Suppressor macrophage (primary cell): ENCODE measurements at regions not wholly inside any gene's neighbourhood (a gene's known extent, or its start where the extent isn't known, plus 50 kb on each side); places are given as distances from the start of the nearest gene placed in this dataset.
"Not testable (repeated sequence)": the region's sequence is repeated elsewhere in the genome, so short reads cannot be mapped to it uniquely, and the experiment has no call there.

Experiments used
- DNase-seq, 4 experiments: peaks; one replicate each; pipeline ENCODE4 v3.0.0-alpha.2; 2020 to 2022

DNA sequence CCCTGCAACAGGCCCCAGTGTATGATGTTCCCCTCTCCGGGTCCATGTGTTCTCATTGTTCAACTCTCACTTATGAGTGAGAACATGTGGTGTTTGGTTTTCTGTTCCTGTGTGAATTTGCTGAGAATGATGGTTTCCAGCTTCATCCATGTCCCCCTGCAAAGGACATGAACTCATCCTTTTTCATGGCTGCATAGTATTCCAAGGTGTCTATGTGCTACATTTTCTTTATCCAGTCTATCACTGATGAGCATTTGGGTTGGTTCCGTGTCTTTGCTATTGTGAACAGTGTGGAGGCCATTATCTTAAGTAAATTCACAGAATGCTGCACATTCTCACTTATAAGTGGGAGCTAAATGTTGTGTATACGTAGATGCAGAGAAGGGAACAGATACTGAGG lies 205.3 kb downstream of the SHOX start:
- DNase-seq, result not testable (repeated sequence)

DNA sequence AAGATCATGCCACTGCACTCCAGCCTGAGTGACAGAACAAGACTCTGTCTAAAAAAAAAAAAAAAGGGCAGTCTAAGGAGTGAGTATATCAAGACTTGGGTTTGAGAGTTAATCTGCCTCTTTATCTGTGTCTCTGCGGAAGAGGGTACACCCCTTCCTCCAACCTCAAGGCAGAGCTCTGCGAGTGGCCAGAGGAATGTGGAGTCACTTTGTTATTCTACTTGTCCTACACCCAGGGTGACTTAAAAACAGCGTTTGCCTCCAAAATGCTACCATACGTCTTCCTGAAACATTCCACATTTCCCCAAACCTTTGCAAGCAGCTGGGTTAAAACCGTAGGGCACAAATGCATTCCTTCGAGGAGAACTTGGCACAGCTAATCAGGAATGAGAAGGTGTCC lies 199.9 kb downstream of the SHOX start:
- no peak for DNase-seq

- no peak for DNase-seq
Measured at GRCh38 chrX:829145-829544, 198.6 kb downstream of the SHOX start.

DNA sequence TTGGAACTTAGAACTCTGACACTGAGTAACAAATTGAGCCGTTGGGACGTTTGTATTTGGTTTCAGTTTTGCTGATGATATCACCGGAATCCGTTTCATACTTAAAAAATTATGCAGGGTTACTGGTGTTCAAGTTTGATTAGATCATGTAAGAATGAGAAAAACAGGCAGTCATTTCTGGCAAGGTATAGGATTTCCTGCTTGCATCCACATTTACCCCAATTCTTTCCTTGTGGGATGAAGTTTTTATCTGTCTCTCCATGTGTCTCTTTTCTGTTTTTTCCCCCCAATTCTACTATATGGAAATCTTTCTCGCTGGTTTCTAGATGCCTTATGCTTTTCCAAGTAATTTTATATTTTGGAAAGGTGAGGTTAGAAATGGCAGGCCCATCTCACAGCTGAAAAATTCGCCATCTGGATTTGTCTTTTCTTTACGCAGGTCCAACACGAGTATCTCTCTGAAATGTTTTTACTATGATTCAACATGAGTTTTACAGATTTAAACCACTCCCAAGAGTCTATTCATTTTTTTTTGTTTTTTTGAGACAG lies 197.9 kb downstream of the SHOX start:
- no peak for DNase-seq

DNA sequence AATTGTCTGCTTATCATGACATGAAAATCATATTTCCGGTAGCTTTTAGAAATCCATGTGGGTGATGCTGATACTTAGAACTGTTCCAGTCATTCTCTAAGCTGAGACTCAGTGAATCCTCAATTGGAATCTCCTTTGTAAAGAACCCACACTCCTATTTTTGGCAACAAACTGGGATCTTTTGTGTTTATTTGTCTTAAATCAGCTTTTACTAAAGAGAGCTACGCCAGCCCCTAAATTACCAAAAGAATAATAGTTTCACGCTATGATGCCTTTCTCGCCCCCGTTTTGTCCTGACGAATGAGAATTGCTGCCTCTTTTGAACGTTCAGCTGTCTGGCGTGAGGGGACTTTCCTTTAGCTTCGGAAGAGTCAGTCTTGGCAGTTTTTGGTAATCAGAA lies 195.9 kb downstream of the SHOX start:
- no peak for DNase-seq

DNA sequence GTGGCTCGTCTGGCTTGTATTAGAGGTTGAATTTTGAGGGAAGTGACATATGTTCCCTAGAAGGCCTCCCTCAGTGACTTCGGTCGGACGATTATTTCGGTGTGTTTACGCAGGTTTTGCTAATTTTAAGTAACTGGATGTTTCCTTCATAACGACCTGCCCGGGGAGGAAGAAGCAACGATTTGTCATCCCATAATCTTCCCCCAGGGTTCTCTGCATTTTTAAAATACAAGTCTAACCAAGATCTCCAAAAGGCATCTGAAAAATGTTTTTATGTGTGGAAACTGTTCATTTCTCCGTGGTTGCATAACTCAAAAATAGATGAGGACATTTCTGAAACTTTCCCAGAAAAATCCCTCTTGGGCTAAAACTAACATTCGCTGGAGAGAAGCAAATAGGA lies 195.4 kb downstream of the SHOX start:
- no peak for DNase-seq

- DNase-seq, result not testable (repeated sequence)
Measured at GRCh38 chrX:823073-823472, 192.5 kb downstream of the SHOX start.

GRCh38 chrX:821327-822107 lies 190.9 kb downstream of the SHOX start:
- DNase-seq, result no peak

DNA sequence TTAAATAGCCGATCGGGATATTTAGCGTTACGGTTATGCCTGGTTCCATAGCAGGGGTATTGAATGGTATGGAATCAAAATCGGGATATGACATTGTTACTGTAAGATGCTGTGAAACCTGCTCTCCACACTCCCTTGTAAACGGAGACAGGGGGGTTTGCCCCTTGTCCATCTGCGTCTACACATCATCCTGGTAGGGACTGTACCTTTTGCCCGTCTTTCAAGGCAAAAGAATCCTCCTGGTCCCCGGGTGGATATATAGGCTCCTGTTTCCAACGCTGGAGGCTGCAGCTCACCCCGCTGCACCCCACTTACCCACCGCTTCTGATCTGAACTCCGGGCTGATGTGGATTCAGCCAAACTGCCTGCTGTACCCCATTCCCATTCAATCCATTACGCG lies 189.1 kb downstream of the SHOX start:
- DNase-seq, result no peak

GRCh38 chrX:817759-818300 lies 187.2 kb downstream of the SHOX start:
- DNase-seq, result no peak

DNA sequence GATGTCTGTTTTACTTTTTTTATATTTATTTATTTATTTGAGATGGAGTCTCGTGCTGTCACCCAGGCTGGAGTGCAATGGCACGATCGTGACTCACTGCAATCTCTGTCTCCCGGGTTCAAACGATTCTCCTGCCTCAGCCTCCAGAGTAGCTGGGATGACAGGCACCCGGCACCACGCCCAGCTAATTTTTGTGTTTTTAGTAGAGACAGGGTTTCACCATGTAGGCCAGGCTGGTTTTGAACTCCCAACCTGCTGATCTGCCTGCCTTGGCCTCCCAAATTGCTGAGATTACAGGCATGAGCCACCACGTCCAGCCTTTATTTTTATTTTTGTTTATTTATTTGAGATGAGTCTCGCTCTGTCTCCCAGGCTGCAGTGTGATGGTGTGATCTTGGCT lies 186.6 kb downstream of the SHOX start:
- not testable (repeated sequence) for DNase-seq

- DNase-seq, result no peak
Measured at GRCh38 chrX:816411-816810, 185.8 kb downstream of the SHOX start.

- no peak for DNase-seq
Measured at GRCh38 chrX:810186-810585, 179.6 kb downstream of the SHOX start.

DNA sequence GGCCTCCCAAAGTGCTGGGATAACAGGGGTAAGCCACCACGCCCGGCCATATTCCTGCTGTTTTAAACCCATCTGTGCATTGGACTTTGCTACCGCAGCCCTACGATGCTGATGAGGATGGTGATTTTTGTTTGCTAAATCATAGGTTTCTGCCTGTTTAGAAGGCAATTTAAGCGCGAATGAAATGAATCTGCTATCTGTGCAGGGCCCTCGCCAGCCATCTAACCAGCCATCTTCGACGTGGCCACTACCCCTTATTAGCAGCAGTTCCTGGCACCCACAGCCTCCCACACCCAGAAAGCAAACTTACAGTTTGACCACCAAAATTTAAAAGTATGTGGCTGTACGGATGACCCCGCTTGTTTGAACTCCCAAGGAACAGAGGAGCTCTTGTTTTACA lies 178.5 kb downstream of the SHOX start:
- no peak for DNase-seq

GRCh38 chrX:806586-806985 lies 176.0 kb downstream of the SHOX start:
- no peak for DNase-seq

- DNase-seq, result no peak
Measured at GRCh38 chrX:805988-806387, 175.4 kb downstream of the SHOX start.

DNA sequence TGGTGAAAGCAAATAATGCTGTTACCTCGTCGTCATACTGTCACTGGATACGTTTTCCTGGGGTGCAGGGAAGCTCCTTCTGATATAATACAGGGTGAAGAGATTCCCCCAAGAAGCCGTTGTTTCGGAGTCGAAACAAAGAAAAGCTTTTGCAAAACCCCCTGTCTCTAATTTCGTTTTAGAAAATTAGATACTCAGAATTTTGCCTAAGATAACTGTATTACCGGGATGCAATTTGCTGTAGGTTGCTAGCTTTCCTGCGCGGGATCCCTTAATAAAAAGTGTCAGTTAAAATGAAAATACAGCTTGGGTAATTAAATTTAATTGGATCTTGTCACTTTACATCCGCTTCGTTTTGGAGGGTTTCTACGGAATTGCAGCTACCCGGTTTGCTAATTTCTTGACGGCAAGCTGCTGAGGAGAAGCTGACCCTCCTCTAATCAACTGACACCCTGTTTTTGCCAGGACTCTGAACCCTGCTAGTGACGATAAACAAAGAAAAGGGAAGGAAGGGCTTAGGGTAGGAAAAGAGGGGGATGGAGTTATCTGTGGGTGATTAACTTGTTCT lies 174.6 kb downstream of the SHOX start:
- no peak for DNase-seq

DNA sequence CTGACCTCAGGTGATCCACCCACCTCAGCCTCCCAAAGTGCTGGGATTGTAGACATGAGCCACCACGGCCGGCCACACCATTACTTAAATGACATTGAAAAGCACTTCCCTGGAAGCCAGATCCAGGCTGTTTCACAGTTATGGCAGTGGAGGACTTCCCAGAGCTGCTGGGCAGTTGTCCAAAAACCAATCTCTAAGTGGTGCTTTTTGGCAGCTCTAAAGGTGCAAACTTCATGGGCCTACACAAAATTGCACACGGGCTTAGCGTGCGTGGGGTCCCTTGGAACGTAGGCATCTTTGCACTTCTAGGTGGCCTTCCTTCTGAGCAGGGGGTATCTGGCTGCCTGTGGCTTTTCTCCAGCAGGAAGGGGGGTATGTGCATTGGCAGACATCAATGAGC lies 172.3 kb downstream of the SHOX start:
- no peak for DNase-seq

- DNase-seq, result no peak
Measured at GRCh38 chrX:799808-800207, 169.2 kb downstream of the SHOX start.

- no peak for DNase-seq
Measured at GRCh38 chrX:794311-794710, 163.7 kb downstream of the SHOX start.

GRCh38 chrX:793216-793770 lies 162.7 kb downstream of the SHOX start:
- no peak for DNase-seq

- DNase-seq, result no peak
Measured at GRCh38 chrX:791479-792034, 161.0 kb downstream of the SHOX start.

- no peak for DNase-seq
Measured at GRCh38 chrX:790783-791360, 160.3 kb downstream of the SHOX start.
